B cell (primary cell): ENCODE measurements at regions not wholly inside any gene's neighbourhood (a gene's known extent, or its start where the extent isn't known, plus 50 kb on each side); places are given as distances from the start of the nearest gene placed in this dataset.

Source experiments
- ATAC-seq: fragments of 200-7000 bp; cut with Tn5 transposase; one replicate; pipeline ENCODE4 v1.10.0; 2021; ENCODE audit warnings: low read depth, mild to moderate bottlenecking, moderate number of reproducible peaks, moderate library complexity
- CTCF ChIA-PET: fragments of 350-600 bp; sonication (Branson Sonifier 250); formaldehyde crosslinking; loops from one replicate; lab custom pipeline; 2021; ENCODE audit warnings: antibody characterized with exemption, inconsistent platforms; lab: Charles Lee
- POLR2A ChIA-PET: fragments of 350-600 bp; sonication (Branson Sonifier 250); formaldehyde crosslinking; loops from one replicate; lab custom pipeline; 2021; ENCODE audit warnings: antibody characterized with exemption; lab: Charles Lee
- DNase-seq: peaks from one replicate; pipeline ENCODE4 v3.0.0; 2013
- H2AFZ ChIP-seq: 2 replicates; pipeline ENCODE4 v1.6.1; 2012; ENCODE audit warnings: mild to moderate bottlenecking, low read depth, low read length; ENCODE audit not compliant: insufficient read depth, poor library complexity, severe bottlenecking
- H3K27ac ChIP-seq, 2 donors: 1 replicate in 1 of 2; 2 replicates in 1 of 2; pipeline ENCODE4 v1.5.1; 2012 to 2013; ENCODE audit warnings: low read length in 2 of 2, mild to moderate bottlenecking in 2 of 2, moderate library complexity in 1 of 2
- H3K27me3 ChIP-seq, 4 experiments: fragments of 200-600 bp in 1 of 4; sonication (generic) in 1 of 4; replicated peaks in 1 of 4; 1 replicate in 2 of 4; 2 replicates in 2 of 4; pipeline versions ENCODE4 v1.6.1 to v1.7.0; 2013 to 2016; ENCODE audit warnings: low read length in 3 of 4, mild to moderate bottlenecking in 2 of 4, mixed read lengths in 1 of 4, moderate library complexity in 1 of 4; ENCODE audit not compliant: insufficient read depth in 4 of 4, control insufficient read depth in 3 of 4; ENCODE audit errors: control extremely low read depth in 1 of 4
- H3K36me3 ChIP-seq, 2 experiments: replicated peaks in 1 of 2; 1 replicate in 1 of 2; 2 replicates in 1 of 2; pipeline versions ENCODE4 v1.6.1 to v1.7.1; 2013; ENCODE audit warnings: low read length in 1 of 2; ENCODE audit not compliant: insufficient read depth in 2 of 2, control insufficient read depth in 1 of 2; ENCODE audit errors: control extremely low read depth in 1 of 2, extremely low read depth in 1 of 2
- H3K4me1 ChIP-seq, 2 donors: fragments of 200-600 bp in 1 of 2; sonication (generic) in 1 of 2; 1 replicate in 1 of 2; 2 replicates in 1 of 2; pipeline versions ENCODE4 v1.5.1 to v1.6.1; 2013 to 2017; ENCODE audit warnings: low read length in 2 of 2; ENCODE audit not compliant: control insufficient read depth in 2 of 2, insufficient read depth in 2 of 2
- H3K4me2 ChIP-seq: replicated peaks from 2 replicates; pipeline ENCODE3; 2012; ENCODE audit warnings: mild to moderate bottlenecking, low read depth, low read length; ENCODE audit not compliant: poor library complexity, severe bottlenecking
- H3K4me3 ChIP-seq, 5 experiments: fragments of 200-600 bp in 1 of 5; sonication (generic) in 1 of 5; 1 replicate in 3 of 5; 2 replicates in 2 of 5; pipeline versions ENCODE4 v1.5.1 to v1.7.0; 2011 to 2016; ENCODE audit warnings: low read length in 4 of 5, mild to moderate bottlenecking in 4 of 5, low read depth in 2 of 5, control low read depth in 1 of 5, moderate library complexity in 1 of 5; ENCODE audit not compliant: insufficient read depth in 1 of 5; ENCODE audit errors: control extremely low read depth in 1 of 5, extremely low read depth in 1 of 5
- H3K79me2 ChIP-seq: fragments of 200-600 bp; sonication (generic); one replicate; pipeline ENCODE4 v1.6.0; 2016; ENCODE audit warnings: low read length; ENCODE audit not compliant: control insufficient read depth, insufficient read depth
- H3K9ac ChIP-seq: fragments of 200-600 bp; sonication (generic); 2 replicates; pipeline ENCODE4 v1.6.1; 2017; ENCODE audit warnings: mild to moderate bottlenecking, low read length, moderate library complexity
- H3K9me3 ChIP-seq, 3 donors: one replicate each; pipeline versions ENCODE4 v1.6.1 to v1.7.1; 2013; ENCODE audit warnings: low read length in 2 of 3; ENCODE audit not compliant: control insufficient read depth in 2 of 3, insufficient read depth in 1 of 3; ENCODE audit errors: control extremely low read depth in 1 of 3
- H4K20me1 ChIP-seq: 2 replicates; pipeline ENCODE4 v1.6.0; 2012; ENCODE audit warnings: mild to moderate bottlenecking, low read length; ENCODE audit not compliant: insufficient read depth, control insufficient read depth, poor library complexity, severe bottlenecking
- H3K27ac Mint-ChIP-seq: one replicate; pipeline ENCODE4 v1.8.0; 2021; ENCODE audit warnings: mixed read lengths
- H3K27me3 Mint-ChIP-seq: one replicate; pipeline ENCODE4 v1.8.0; 2021; ENCODE audit warnings: mixed read lengths
- H3K4me1 Mint-ChIP-seq: one replicate; pipeline ENCODE4 v1.8.0; 2021; ENCODE audit warnings: mixed read lengths
- H3K4me3 Mint-ChIP-seq: one replicate; pipeline ENCODE4 v1.8.0; 2021; ENCODE audit warnings: mixed read lengths
- H3K9me3 Mint-ChIP-seq: one replicate; pipeline ENCODE4 v1.8.0; 2022; ENCODE audit warnings: mixed read lengths; ENCODE audit not compliant: insufficient read depth
- CTCF ChIP-seq: fragments of 200-600 bp; IDR thresholded peaks from one replicate; pipeline ENCODE4 v1.8.0; 2022; ENCODE audit warnings: antibody characterized with exemption, mild to moderate bottlenecking
- EZH2 ChIP-seq: IDR thresholded peaks from 2 replicates; pipeline ENCODE4 v1.6.1; 2012; ENCODE audit warnings: borderline replicate concordance, low read depth, mild to moderate bottlenecking, moderate library complexity, low read length; ENCODE audit not compliant: insufficient read depth, poor library complexity, severe bottlenecking
- WGBS: methylation state at CpG from one replicate; pipeline ENCODE4 v1.1.5; 2013; ENCODE audit warnings: missing lambda C conversion rate; ENCODE audit not compliant: insufficient coverage; 5-methylcytosine and 5-hydroxymethylcytosine counted together
- intact Hi-C: fragments of 100-400 bp; cut with micrococcal nuclease; formaldehyde crosslinking; loops from one replicate; pipeline ENCODE4 v1.10.0; 2022

GRCh38 chr17:51430591-51430990, 170.2 kb downstream of the UTP18 start:
- Histone ChIP-seq H3K4me2 (no peak overlapping the region), H4K20me1 (no peaks in the 10 kb centered on the region), H3K9ac (no peak overlapping the region), H2AFZ (no peak overlapping the region), H3K79me2 (no peaks in the 10 kb centered on the region), H3K4me1 (peaks cover 0 to 5% of the 10 kb centered on the region in 2 donors), H3K27ac (no peak overlapping the region), H3K27me3 (no peaks in the 10 kb centered on the region), H3K36me3 (no peaks in the 10 kb centered on the region), H3K4me3 (no peak overlapping the region), H3K9me3 (no peaks in the 10 kb centered on the region)
- no peak for TF ChIP-seq EZH2
- no peak for TF ChIP-seq CTCF
- H3K4me1 Mint-ChIP-seq, result peaks cover 4% of the 10 kb centered on the region
- DNase-seq (no peak), ATAC-seq (no peak)
- ChIA-PET CTCF (no interaction called here), POLR2A (no interaction called here)
- H3K27ac Mint-ChIP-seq, result no peak overlapping the region
- peaks cover 11% of the 10 kb centered on the region for H3K27me3 Mint-ChIP-seq
- WGBS, result 94% methylated on average over 2 of the region's 5 CpGs
- no peaks in the 10 kb centered on the region for H3K9me3 Mint-ChIP-seq
- no peak overlapping the region for H3K4me3 Mint-ChIP-seq
- intact Hi-C loops, result no loop called here

GRCh38 chr17:51434434-51435170, 174.3 kb downstream of the UTP18 start:
- Histone ChIP-seq H3K36me3 (no peaks in the 10 kb centered on the region), H2AFZ (no peak overlapping the region), H3K79me2 (no peaks in the 10 kb centered on the region), H3K27me3 (peaks cover 0 to 3% (median 0%) of the 10 kb centered on the region in 4 experiments), H3K9me3 (no peaks in the 10 kb centered on the region), H3K4me2 (no peak overlapping the region), H3K27ac (no peak overlapping the region), H4K20me1 (no peaks in the 10 kb centered on the region), H3K4me3 (no peak overlapping the region), H3K9ac (no peak overlapping the region), H3K4me1 (no peaks in the 10 kb centered on the region)
- intact Hi-C loops, result no loop called here
- H3K27me3 Mint-ChIP-seq, result peaks cover 13% of the 10 kb centered on the region
- H3K4me1 Mint-ChIP-seq, result no peaks in the 10 kb centered on the region
- no peaks in the 10 kb centered on the region for H3K9me3 Mint-ChIP-seq
- no peak for DNase-seq
- H3K4me3 Mint-ChIP-seq, result no peak overlapping the region
- no peak for ATAC-seq
- no peak overlapping the region for H3K27ac Mint-ChIP-seq
- TF ChIP-seq EZH2, result no peak
- 83% methylated on average over 4 of the region's 7 CpGs for WGBS
- CTCF ChIA-PET, result no interaction called here
- POLR2A ChIA-PET, result no interaction called here
